ENCODE measurements at regions not wholly inside any gene's neighbourhood (a gene's known extent, or its start where the extent isn't known, plus 50 kb on each side); places are given as distances from the start of the nearest gene placed in this dataset.

DNA sequence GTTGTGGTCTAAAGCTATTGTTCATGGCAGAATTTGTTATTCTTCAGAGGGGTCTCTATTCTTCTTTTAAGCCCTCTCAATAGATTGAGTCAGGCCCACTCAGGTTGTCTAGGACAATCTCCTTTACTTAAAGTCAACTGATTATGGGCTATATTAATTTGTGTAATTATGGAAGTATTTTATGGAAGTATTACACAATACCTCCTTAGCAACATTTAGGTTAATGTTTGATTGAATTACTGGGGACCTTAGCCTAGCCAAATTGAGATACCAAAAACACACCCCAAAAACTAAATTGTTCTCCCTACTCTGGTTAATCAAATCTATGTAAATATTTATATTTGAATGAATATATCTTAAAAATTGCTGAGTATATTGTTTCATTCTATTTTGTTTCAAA is 347.1 kb upstream of the GRIN3A start:
- H3K27me3 Mint-ChIP-seq (ENCODE audit: insufficient read depth), result no peaks in the 10 kb centered on the region
- no peak overlapping the region for H3K27ac ChIP-seq (ENCODE audit: low read depth, low read length)
- no peaks in the 10 kb centered on the region for H3K27me3 ChIP-seq (ENCODE audit: control insufficient read depth, insufficient read depth, low read length, poor library complexity, severe bottlenecking)
- H3K4me1 Mint-ChIP-seq, result no peaks in the 10 kb centered on the region
- no peak for DNase-seq
- H3K4me3 Mint-ChIP-seq, result no peak overlapping the region
- no peaks in the 10 kb centered on the region for H3K4me1 ChIP-seq (ENCODE audit: control insufficient read depth, insufficient read depth, low read length)
- no peak overlapping the region for H3K4me3 ChIP-seq (ENCODE audit: low read length)
- no peaks in the 10 kb centered on the region for H3K36me3 ChIP-seq (ENCODE audit: control insufficient read depth, insufficient read depth, low read length)
- H3K9me3 ChIP-seq (ENCODE audit: control insufficient read depth, low read length), result peaks cover 7% of the 10 kb centered on the region
- no peak overlapping the region for H3K27ac Mint-ChIP-seq
- H3K9me3 Mint-ChIP-seq, result no peaks in the 10 kb centered on the region
- H3K36me3 Mint-ChIP-seq (ENCODE audit: low read depth), result no peaks in the 10 kb centered on the region
- H3K9ac ChIP-seq (ENCODE audit: extremely low read depth, low read length, poor library complexity, severe bottlenecking), result no peak overlapping the region
- TF ChIP-seq, protein P1, sequence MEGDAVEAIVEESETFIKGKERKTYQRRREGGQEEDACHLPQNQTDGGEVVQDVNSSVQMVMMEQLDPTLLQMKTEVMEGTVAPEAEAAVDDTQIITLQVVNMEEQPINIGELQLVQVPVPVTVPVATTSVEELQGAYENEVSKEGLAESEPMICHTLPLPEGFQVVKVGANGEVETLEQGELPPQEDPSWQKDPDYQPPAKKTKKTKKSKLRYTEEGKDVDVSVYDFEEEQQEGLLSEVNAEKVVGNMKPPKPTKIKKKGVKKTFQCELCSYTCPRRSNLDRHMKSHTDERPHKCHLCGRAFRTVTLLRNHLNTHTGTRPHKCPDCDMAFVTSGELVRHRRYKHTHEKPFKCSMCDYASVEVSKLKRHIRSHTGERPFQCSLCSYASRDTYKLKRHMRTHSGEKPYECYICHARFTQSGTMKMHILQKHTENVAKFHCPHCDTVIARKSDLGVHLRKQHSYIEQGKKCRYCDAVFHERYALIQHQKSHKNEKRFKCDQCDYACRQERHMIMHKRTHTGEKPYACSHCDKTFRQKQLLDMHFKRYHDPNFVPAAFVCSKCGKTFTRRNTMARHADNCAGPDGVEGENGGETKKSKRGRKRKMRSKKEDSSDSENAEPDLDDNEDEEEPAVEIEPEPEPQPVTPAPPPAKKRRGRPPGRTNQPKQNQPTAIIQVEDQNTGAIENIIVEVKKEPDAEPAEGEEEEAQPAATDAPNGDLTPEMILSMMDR (conservative IDR thresholded peaks at IDR 0.05), result no peak

GRCh38 chr9:102072059-102072764 is 333.8 kb upstream of the GRIN3A start:
- H3K9me3 ChIP-seq (ENCODE audit: control insufficient read depth, low read length), result peaks cover 37% of the 10 kb centered on the region
- H3K4me3 Mint-ChIP-seq, result no peak overlapping the region

DNA sequence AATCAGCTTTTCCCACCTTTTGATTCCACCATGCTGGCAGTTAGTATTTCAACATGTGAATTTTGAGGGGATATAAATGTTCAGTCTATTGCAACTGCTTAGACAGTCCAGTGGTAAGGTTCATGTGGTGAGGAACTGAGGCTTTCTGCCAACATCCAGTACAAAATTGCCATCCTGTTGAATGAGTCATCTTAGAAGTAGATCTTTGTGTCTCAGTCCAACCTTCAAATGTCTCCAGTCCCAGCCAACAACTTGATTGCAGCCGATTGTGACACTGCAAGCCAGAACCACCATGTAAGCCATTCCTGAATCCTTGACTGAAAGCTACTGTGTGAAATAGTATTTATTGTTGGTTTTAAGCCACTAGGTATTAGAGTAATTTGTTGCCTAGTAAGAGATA is 331.5 kb upstream of the GRIN3A start:
- 81% methylated on average over 1 of the region's 1 CpG; no CpG with 5 or more reads in 1 of the 2 experiments for WGBS, 2 experiments (ENCODE audit: insufficient coverage in 1 of 2, insufficient read length in 1 of 2)
- no peaks in the 10 kb centered on the region for H3K36me3 Mint-ChIP-seq (ENCODE audit: low read depth)
- H3K4me3 ChIP-seq (ENCODE audit: low read length), result no peak overlapping the region
- H3K9ac ChIP-seq (ENCODE audit: extremely low read depth, low read length, poor library complexity, severe bottlenecking), result no peak overlapping the region
- H3K9me3 ChIP-seq (ENCODE audit: control insufficient read depth, low read length), result peaks cover 31% of the 10 kb centered on the region
- H3K27ac ChIP-seq (ENCODE audit: low read depth, low read length), result no peak overlapping the region
- H3K27ac Mint-ChIP-seq, result no peak overlapping the region
- no peak overlapping the region for H3K4me3 Mint-ChIP-seq
- no peaks in the 10 kb centered on the region for H3K4me1 ChIP-seq (ENCODE audit: control insufficient read depth, insufficient read depth, low read length)
- TF ChIP-seq, protein P1 (conservative IDR thresholded peaks at IDR 0.05), result no peak
- no peaks in the 10 kb centered on the region for H3K4me1 Mint-ChIP-seq
- H3K27me3 Mint-ChIP-seq (ENCODE audit: insufficient read depth), result no peaks in the 10 kb centered on the region
- DNase-seq, result no peak
- peaks cover 4% of the 10 kb centered on the region for H3K9me3 Mint-ChIP-seq
- H3K36me3 ChIP-seq (ENCODE audit: control insufficient read depth, insufficient read depth, low read length), result no peaks in the 10 kb centered on the region
- no peaks in the 10 kb centered on the region for H3K27me3 ChIP-seq (ENCODE audit: control insufficient read depth, insufficient read depth, low read length, poor library complexity, severe bottlenecking)

More at GRCh38 chr9:102072059-102072764, 333.8 kb upstream of the GRIN3A start:
- Histone ChIP-seq H3K9ac (ENCODE audit: extremely low read depth, low read length, poor library complexity, severe bottlenecking) (no peak overlapping the region), H3K27me3 (ENCODE audit: control insufficient read depth, insufficient read depth, low read length, poor library complexity, severe bottlenecking) (no peaks in the 10 kb centered on the region), H3K4me1 (ENCODE audit: control insufficient read depth, insufficient read depth, low read length) (no peaks in the 10 kb centered on the region), H3K36me3 (ENCODE audit: control insufficient read depth, insufficient read depth, low read length) (no peaks in the 10 kb centered on the region), H3K4me3 (ENCODE audit: low read length) (no peak overlapping the region), H3K27ac (ENCODE audit: low read depth, low read length) (no peak overlapping the region)
- 72 to 83% methylated on average over 9 of the region's 9 CpGs for WGBS, 2 experiments (ENCODE audit: insufficient coverage in 1 of 2, insufficient read length in 1 of 2)
- Mint-ChIP-seq H3K36me3 (ENCODE audit: low read depth) (no peaks in the 10 kb centered on the region), H3K9me3 (peaks cover 4% of the 10 kb centered on the region), H3K4me1 (no peaks in the 10 kb centered on the region), H3K27ac (no peak overlapping the region), H3K27me3 (ENCODE audit: insufficient read depth) (no peaks in the 10 kb centered on the region)
- TF ChIP-seq, protein P1 (conservative IDR thresholded peaks at IDR 0.05), result no peak
- DNase-seq, result no peak
